ENCODE measurements at regions not wholly inside any gene's neighbourhood (a gene's known extent, or its start where the extent isn't known, plus 50 kb on each side); places are given as distances from the start of the nearest gene placed in this dataset.
A peak's percentile ranks its signal among the peaks of the same experiment; 100 is the strongest.

DNA sequence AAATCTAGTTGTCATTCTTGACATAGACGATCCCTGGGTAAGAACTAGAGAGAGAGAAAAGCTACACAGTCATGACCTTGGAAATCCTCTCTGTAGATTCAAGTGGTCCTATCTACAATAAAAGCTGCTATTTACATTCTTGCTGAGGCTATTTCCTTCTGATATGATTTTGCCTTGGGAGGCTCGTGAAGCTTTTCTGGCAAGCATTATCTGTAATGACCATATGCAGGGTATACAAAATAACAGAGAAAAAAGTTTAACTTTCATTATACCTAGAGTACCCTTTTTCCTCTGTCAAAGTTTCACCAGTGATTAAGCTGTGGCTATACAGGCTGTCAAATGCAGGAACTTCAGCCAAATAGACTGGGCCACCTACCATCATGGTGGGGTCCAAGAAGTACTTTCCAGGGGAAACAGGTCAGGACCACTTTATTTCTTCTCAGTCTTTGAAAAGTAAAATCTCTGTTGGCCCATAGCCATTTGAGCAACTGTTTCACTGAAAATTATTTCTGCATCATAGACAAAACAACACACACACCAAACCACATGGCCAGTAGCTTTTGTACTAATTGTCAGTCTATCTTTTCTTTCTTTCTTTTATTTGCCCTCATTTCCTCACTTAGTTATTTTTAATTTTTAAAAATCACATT is 677.0 kb upstream of the ID4 start:
- no peak overlapping the region for H3K4me3 ChIP-seq (ENCODE audit: low read depth, low read length)
- no peaks in the 10 kb centered on the region for H3K4me1 ChIP-seq (ENCODE audit: insufficient read depth)
- DNase-seq (ENCODE audit: extremely low spot score) = no peak
- no peaks in the 10 kb centered on the region for H3K36me3 ChIP-seq (ENCODE audit: insufficient read depth)
- 38% methylated on average over 2 of the region's 2 CpGs for WGBS
- H3K27ac ChIP-seq (ENCODE audit: low read depth) = no peak overlapping the region

DNA sequence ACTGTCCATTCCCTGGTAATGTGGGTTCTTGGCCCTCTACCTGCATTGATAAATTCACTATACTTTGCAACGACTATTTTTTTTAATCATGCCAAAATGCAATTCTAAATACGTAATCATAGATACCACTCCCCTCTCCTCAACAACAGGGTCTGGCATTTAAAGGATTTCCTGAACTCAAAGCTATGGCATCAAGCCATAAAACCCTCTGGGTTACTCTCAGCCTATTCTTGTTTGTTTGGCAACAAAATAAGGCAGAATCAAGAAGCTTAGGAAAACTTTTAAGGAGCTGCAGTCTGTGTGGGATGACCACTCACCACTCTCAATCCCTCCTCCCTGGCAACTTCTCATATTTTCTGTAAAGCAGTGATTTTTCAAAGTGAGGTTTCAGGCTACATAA is 669.9 kb upstream of the ID4 start:
- H3K36me3 ChIP-seq (ENCODE audit: insufficient read depth) = no peaks in the 10 kb centered on the region
- DNase-seq (ENCODE audit: extremely low spot score) = no peak
- H3K4me3 ChIP-seq (ENCODE audit: low read depth, low read length) = no peak overlapping the region
- no peaks in the 10 kb centered on the region for H3K4me1 ChIP-seq (ENCODE audit: insufficient read depth)
- 34% methylated on average over 2 of the region's 2 CpGs for WGBS
- no peak overlapping the region for H3K27ac ChIP-seq (ENCODE audit: low read depth)

DNA sequence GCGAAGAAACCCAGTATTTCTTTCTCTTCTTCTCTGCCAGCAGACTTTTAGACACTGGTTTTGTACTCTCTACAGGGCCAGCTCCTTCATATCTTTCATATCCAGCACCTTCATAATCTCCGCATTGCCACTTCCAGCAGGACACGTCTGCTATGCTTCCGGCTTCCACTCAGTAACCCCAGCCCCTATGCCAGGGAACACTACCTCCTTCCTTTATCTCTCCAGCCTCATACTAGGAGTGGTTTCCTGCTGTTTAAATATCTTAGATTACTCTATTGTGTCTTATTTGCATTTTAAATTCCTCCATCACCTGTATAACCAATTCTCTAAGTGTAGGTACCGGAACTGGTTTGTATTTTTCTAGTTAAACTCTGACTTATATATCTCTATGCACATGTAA is 667.8 kb upstream of the ID4 start:
- WGBS = 79% methylated on average over 5 of the region's 5 CpGs
- no peak for DNase-seq (ENCODE audit: extremely low spot score)
- H3K4me1 ChIP-seq (ENCODE audit: insufficient read depth) = no peaks in the 10 kb centered on the region

DNA sequence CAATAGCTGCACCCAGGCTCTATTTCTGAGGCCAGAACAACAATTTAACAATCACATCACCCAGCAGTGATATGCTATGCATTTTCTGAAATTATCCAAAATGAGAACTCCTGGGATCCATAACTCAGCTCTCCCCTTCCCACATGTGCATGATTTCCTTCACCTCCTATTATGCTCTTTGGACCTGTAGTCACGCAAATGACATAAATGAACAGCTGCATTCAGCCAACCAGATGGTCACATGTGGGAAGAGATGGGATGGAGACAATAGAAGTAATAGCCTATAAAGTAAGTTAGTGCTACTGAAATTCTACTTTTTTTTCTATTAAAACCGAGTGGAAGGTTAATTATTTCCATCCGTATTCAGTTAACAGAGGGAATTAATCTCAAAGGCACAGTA is 662.1 kb upstream of the ID4 start:
- DNase-seq (ENCODE audit: extremely low spot score) = no peak
- WGBS = 81% methylated on average over 3 of the region's 3 CpGs
- no peak overlapping the region for H3K4me3 ChIP-seq (ENCODE audit: low read depth, low read length)
- no peaks in the 10 kb centered on the region for H3K36me3 ChIP-seq (ENCODE audit: insufficient read depth)
- no peak overlapping the region for H3K27ac ChIP-seq (ENCODE audit: low read depth)
- H3K4me1 ChIP-seq (ENCODE audit: insufficient read depth) = no peaks in the 10 kb centered on the region

More for the DNA sequence above, 667.8 kb upstream of the ID4 start:
- Histone ChIP-seq H3K4me3 (ENCODE audit: low read depth, low read length) (no peak overlapping the region), H3K36me3 (ENCODE audit: insufficient read depth) (no peaks in the 10 kb centered on the region), H3K27ac (ENCODE audit: low read depth) (no peak overlapping the region)

DNA sequence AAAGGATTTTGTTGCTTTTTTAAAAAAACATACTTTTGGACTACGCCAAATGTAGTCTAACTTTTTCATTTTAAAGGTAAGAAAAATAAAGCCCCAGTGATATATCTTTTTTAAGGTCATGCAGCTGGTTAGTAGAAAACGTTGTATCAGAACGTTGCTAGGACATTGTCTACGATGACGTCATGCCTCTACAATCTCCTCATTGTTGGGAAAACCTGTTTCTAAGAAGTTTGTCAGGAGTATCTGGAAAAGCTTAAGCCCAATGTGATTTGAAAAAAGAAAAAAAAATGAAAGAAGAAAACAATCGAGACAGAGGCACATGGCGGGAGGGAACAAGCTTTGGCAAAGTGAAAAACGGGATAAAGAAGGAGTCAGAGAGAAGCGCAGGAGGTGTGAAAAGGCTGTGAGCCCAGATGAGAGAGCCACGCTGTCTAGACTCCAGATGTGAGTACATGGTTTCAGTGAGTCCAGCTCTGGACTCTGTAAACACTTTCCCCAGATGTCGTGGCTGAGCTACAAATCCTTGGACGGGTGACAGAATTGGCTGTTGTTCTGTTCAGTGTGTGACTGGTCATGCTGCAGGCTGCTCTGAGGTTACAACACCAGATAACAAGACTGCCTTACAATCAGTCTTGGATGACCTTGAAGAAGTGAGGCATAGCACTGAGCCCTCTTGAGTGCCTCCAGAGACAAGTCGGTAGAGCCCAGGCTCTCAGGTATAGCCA is 656.7 kb upstream of the ID4 start:
- peak; percentile 37 for DNase-seq (ENCODE audit: extremely low spot score)
- 38% methylated on average over 13 of the region's 13 CpGs for WGBS
- Histone ChIP-seq H3K4me1 (ENCODE audit: insufficient read depth) (peaks cover 1% of the 10 kb centered on the region), H3K4me3 (ENCODE audit: low read depth, low read length) (no peak overlapping the region), H3K27ac (ENCODE audit: low read depth) (peak overlapping the region; percentile 2), H3K36me3 (ENCODE audit: insufficient read depth) (no peaks in the 10 kb centered on the region)

DNA sequence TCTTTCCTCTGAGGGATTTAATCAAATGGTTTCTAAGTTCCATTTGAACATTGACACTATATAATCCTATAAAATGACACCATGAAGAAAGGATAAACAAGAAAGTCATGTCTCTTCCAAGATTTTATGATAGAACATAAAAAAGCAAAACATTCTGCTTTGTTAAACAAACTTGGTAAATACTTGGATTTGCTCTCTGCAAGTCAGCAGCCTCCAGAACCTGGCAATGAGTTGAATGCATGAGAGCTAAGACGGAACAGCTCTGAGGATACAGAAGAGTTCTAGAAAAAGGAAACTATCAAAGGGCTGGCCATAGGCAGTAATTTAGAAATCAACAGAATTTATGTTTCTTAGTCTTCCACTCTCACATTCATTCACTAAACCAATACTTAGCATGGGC is 656.0 kb upstream of the ID4 start:
- WGBS = 34% methylated on average over 1 of the region's 1 CpG

DNA sequence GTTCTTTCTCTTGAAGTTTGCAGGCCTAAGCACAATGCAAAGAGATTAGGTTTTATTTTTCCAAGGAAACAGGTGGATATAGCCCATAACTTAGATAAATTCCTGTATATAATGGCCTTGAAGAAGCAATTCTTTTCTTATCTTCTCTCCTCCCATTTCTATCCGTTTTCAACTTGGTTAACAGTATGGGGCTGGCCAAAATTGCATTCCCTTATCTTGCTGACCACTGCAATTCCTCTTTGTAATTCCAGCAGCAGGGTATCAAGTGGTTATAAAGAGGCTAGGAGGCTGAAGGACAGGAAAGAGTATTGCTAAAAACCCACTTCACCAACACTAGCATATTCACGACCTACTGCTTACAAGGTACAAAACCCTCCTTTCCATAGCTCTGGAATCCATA is 643.5 kb upstream of the ID4 start:
- H3K4me1 ChIP-seq (ENCODE audit: insufficient read depth) = no peaks in the 10 kb centered on the region
- peaks cover 2% of the 10 kb centered on the region for H3K36me3 ChIP-seq (ENCODE audit: insufficient read depth)
- no peak overlapping the region for H3K27ac ChIP-seq (ENCODE audit: low read depth)
- 55% methylated on average over 2 of the region's 2 CpGs for WGBS
- no peak for DNase-seq (ENCODE audit: extremely low spot score)
- H3K4me3 ChIP-seq (ENCODE audit: low read depth, low read length) = no peak overlapping the region

More for the DNA sequence above, 656.0 kb upstream of the ID4 start:
- no peak overlapping the region for H3K4me3 ChIP-seq (ENCODE audit: low read depth, low read length)
- no peaks in the 10 kb centered on the region for H3K36me3 ChIP-seq (ENCODE audit: insufficient read depth)
- H3K27ac ChIP-seq (ENCODE audit: low read depth) = no peak overlapping the region
- H3K4me1 ChIP-seq (ENCODE audit: insufficient read depth) = peaks cover 1% of the 10 kb centered on the region
- no peak for DNase-seq (ENCODE audit: extremely low spot score)

DNA sequence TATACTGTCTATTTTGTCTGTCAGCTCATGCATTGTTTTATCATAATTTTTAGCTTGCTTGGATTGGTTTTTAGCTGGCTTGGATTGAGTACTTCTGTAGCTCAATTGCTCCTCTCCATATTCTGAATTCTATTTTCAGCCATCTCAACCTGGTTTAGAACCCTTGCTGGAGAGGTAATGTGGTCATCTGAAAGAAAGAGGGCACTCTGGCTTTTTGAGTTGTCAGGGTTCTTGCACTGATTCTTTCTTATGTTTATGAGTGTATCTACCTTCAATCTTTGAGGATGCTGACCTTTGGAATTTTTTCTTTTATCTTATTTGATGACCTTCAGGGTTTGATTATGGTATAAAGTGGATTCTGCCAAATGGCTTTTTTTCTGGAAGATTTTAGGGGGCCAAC is 632.7 kb upstream of the ID4 start:
- Histone ChIP-seq H3K36me3 (ENCODE audit: insufficient read depth) (no peaks in the 10 kb centered on the region), H3K27ac (ENCODE audit: low read depth) (no peak overlapping the region), H3K4me3 (ENCODE audit: low read depth, low read length) (no peak overlapping the region), H3K4me1 (ENCODE audit: insufficient read depth) (no peaks in the 10 kb centered on the region)
- no peak for DNase-seq (ENCODE audit: extremely low spot score)

DNA sequence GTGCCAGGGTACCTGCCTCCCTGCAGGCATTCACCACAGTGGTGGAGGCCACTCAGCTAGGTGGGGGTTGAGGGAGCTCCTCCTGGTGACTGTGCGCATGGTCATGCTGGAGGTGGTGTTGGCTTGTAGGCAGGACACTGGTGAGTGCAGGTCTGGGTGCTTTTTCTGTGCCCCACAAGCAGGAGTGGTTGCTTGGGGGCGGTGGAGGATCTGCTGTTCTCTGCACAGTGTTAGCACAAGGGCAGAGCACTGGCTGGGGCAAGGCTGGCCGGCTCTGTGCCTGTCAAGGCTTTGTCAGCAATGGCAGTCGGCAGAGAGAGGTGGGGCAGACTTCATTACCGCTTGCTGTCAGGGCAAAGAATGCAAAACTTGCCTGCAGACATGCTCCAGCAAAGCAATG is 632.1 kb upstream of the ID4 start:
- H3K4me1 ChIP-seq (ENCODE audit: insufficient read depth) = no peaks in the 10 kb centered on the region
- DNase-seq (ENCODE audit: extremely low spot score) = no peak
- no peaks in the 10 kb centered on the region for H3K36me3 ChIP-seq (ENCODE audit: insufficient read depth)
- no peak overlapping the region for H3K27ac ChIP-seq (ENCODE audit: low read depth)
- no peak overlapping the region for H3K4me3 ChIP-seq (ENCODE audit: low read depth, low read length)
- 87% methylated on average over 5 of the region's 5 CpGs for WGBS

DNA sequence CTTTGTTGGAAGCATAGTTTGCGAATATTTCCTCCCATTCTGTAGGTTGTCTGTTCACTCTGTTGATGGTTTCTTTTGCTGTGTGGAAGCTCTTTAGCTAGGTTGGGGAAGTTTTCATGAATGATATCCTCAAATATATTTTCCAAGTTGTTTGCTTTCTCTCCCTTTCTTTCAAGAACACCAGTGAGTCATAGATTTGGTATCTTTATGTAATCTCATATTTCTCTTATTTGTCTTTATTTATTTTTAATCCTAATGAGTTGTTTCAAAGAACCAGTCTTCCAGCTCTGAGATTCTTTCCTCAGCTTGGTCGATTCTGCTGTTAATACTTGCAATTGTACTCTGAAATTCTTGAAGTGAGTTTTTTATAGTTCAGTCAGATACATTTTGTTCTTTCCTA is 628.0 kb upstream of the ID4 start:
- no peak for DNase-seq (ENCODE audit: extremely low spot score)
- H3K36me3 ChIP-seq (ENCODE audit: insufficient read depth) = no peaks in the 10 kb centered on the region
- no peaks in the 10 kb centered on the region for H3K4me1 ChIP-seq (ENCODE audit: insufficient read depth)
- H3K27ac ChIP-seq (ENCODE audit: low read depth) = no peak overlapping the region
- WGBS = 83% methylated on average over 2 of the region's 2 CpGs
- H3K4me3 ChIP-seq (ENCODE audit: low read depth, low read length) = no peak overlapping the region

DNA sequence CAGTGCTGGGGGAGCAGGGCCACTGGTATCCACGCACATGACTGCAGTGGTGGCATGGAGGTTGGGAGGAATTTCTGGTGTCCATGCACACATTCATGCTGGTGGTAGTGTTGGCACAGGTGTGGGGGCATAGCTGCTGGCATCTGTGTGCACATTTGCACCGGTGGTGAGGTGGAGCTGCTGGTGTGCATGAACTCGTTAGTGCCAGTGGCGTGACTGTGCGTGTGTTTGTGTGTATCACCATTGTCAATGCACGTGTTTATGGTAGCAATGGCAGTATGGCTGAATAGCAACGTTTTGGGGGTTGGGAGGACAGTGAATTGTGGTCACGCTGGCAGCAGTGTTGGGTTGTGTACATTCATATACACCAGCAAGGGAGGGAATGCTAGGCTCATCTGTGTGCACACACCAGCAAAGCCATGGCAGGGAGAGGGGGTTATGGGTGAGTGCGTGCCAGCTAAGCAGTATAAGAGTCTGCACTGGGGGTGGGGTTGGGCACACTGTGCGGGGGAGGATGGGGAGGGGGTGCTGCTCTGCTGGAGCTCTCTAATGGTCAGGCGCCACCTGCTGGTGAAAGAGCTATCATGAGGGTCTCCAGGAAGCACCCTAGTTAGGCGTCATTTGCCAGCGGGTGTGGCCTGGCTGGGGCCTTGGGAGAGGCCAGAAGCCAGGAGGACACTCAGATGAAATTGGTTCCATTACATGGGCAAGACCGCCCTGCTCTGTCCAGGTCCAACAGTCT is 626.1 kb upstream of the ID4 start:
- 92% methylated on average over 14 of the region's 14 CpGs for WGBS
- no peak for DNase-seq (ENCODE audit: extremely low spot score)
- H3K4me1 ChIP-seq (ENCODE audit: insufficient read depth) = no peaks in the 10 kb centered on the region
- H3K27ac ChIP-seq (ENCODE audit: low read depth) = no peak overlapping the region
- no peaks in the 10 kb centered on the region for H3K36me3 ChIP-seq (ENCODE audit: insufficient read depth)
- no peak overlapping the region for H3K4me3 ChIP-seq (ENCODE audit: low read depth, low read length)

DNA sequence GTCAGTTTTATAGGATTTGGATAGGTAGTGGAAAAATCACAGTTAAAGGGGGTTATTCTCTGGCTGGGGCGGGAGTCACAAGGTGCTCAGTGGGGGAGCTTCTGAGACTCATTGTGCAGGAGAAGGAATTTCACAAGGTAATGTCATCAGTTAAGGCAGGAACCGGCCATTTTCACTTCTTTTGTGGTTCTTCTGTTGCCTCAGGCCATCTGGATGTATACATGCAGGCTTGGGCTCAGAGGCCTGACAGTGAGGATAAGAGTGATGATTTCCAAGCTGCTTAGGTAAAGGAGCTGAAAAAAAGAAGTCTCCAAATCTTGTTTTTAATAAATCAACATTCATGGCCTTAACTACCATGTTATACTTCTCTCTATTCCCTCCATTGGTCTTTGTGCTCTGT is 622.9 kb upstream of the ID4 start:
- 88% methylated on average over 2 of the region's 2 CpGs for WGBS
- Histone ChIP-seq H3K36me3 (ENCODE audit: insufficient read depth) (no peaks in the 10 kb centered on the region), H3K4me3 (ENCODE audit: low read depth, low read length) (no peak overlapping the region), H3K27ac (ENCODE audit: low read depth) (no peak overlapping the region), H3K4me1 (ENCODE audit: insufficient read depth) (no peaks in the 10 kb centered on the region)
- DNase-seq (ENCODE audit: extremely low spot score) = no peak

DNA sequence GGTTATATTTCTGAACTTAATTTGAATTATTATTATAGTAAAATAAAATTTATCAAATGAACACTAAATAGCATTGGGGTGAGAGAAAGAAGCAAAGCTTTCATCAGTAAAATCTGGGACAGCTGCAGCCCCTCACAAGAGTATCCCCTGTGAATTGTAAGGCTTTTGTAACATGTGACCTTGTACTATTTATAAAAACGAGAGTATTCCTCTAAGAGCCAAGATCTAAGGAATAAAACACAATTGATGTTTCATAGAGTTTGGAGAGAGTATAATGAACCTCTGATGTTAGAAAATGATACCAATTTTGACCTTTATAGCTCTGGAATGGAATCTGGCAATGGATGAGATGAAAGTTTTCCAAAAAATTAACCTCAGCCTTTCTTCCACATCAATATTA is 617.2 kb upstream of the ID4 start:
- 23% methylated on average over 1 of the region's 1 CpG for WGBS
- Histone ChIP-seq H3K36me3 (ENCODE audit: insufficient read depth) (no peaks in the 10 kb centered on the region), H3K27ac (ENCODE audit: low read depth) (no peak overlapping the region), H3K4me3 (ENCODE audit: low read depth, low read length) (no peak overlapping the region), H3K4me1 (ENCODE audit: insufficient read depth) (no peaks in the 10 kb centered on the region)
- peak; percentile 10 for DNase-seq (ENCODE audit: extremely low spot score)

DNA sequence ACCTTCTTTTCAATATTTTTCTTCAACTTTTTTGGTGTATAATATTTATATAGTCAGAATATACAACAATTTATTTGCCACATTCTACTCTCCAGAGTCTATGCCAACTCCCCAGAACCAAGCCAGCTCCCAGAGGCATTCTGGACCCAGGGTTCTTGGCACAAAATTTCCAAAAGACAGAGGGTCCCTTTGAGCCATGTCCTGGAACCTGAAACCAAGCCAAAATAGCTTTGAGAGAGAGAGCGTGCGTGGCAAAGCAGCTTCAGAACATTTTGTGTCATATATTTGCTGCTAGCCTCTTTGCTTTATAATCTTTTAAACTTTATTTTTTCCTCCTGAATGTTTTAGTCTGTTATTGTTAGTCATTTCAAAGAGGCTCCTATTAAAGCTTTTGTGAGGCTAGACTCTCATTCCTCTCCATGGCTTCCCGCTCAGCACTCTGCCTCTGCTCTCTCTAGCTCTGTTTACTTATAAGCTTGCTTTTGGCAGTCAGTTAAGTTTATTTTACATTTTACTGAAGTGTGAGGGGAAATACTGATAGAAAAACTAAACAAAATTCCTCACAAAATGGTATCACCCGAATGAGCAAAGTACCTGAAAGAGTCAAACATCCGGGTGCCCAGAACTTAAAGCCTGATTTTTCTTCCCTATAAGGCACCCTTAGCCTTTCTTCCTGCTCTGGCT is 605.1 kb upstream of the ID4 start:
- no peaks in the 10 kb centered on the region for H3K36me3 ChIP-seq (ENCODE audit: insufficient read depth)
- no peak overlapping the region for H3K27ac ChIP-seq (ENCODE audit: low read depth)
- no peaks in the 10 kb centered on the region for H3K4me1 ChIP-seq (ENCODE audit: insufficient read depth)
- no peak overlapping the region for H3K4me3 ChIP-seq (ENCODE audit: low read depth, low read length)
- DNase-seq (ENCODE audit: extremely low spot score) = no peak
- WGBS = 24% methylated on average over 5 of the region's 5 CpGs
